Psoas muscle (tissue), 7 donors: ENCODE measurements at regions not wholly inside any gene's neighbourhood (a gene's known extent, or its start where the extent isn't known, plus 50 kb on each side); places are given as distances from the start of the nearest gene placed in this dataset.

Experiments used
- ATAC-seq, 4 donors: fragments of 200-7000 bp; cut with Tn5 transposase; one replicate each; pipeline ENCODE4 v1.9.1; 2020; ENCODE audit warnings: moderate library complexity in 3 of 4, mild to moderate bottlenecking in 2 of 4
- DNase-seq, 2 donors: peaks; one replicate each; pipeline ENCODE4 v3.0.0-alpha.2; 2020
- H3K27ac ChIP-seq: fragments of 200-600 bp; one replicate; pipeline ENCODE4 v1.8.0; 2022
- H3K27me3 ChIP-seq, 3 donors: fragments of 200-600 bp in 1 of 3; one replicate each; pipeline versions ENCODE4 v1.6.1 to v1.8.0; 2013 to 2022; ENCODE audit warnings: low read length in 2 of 3, mild to moderate bottlenecking in 2 of 3, moderate library complexity in 1 of 3; ENCODE audit not compliant: insufficient read depth in 3 of 3
- H3K36me3 ChIP-seq, 2 donors: fragments of 200-600 bp in 1 of 2; one replicate each; pipeline versions ENCODE4 v1.6.1 to v1.8.0; 2013 to 2022; ENCODE audit warnings: low read depth in 1 of 2, mild to moderate bottlenecking in 1 of 2, moderate library complexity in 1 of 2; ENCODE audit not compliant: insufficient read depth in 1 of 2
- H3K4me1 ChIP-seq: fragments of 200-600 bp; one replicate; pipeline ENCODE4 v1.8.0; 2022
- H3K4me3 ChIP-seq: fragments of 200-600 bp; one replicate; pipeline ENCODE4 v1.8.0; 2022; ENCODE audit warnings: mild to moderate bottlenecking
- H3K9me3 ChIP-seq: fragments of 200-600 bp; one replicate; pipeline ENCODE4 v1.8.0; 2022
- WGBS, 3 donors: extraction: QIAGEN DNeasy Blood & Tissue Kit; methylation state at CpG; one replicate each; pipeline versions ENCODE4 v1.1.6 to v1.1.7; 2013; 5-methylcytosine and 5-hydroxymethylcytosine counted together
- intact Hi-C, 2 donors: fragments of 100-400 bp; cut with DNase I; formaldehyde crosslinking; loops; one replicate each; pipeline versions ENCODE4 v1.11.0 to v1.14.2; 2022
- TF ChIP-seq, protein P1 (sequence below): fragments of 200-600 bp; IDR thresholded peaks from one replicate; pipeline ENCODE4 v1.8.0; 2022; ENCODE audit warnings: antibody characterized with exemption
- donor health status: healthy with polysubstance abuse.
- donor health status: DM: no; HTN: no; CAD: no; lungs with moderate emphysema.
- donor health status: Bipolar disorder and iron deficiency.
- donor health status: healthy.
- donor health status: DM: yes; HTN: yes; CAD: no.
- donor health status: DM: no; HTN: no; CAD: no.
- donor health status: DM: yes; HTN: yes; CAD: no.

GRCh38 chr15:25236143-25236860, 202.5 kb downstream of the UBE3A start:
- Histone ChIP-seq H3K27ac (no peak overlapping the region), H3K9me3 (no peaks in the 10 kb centered on the region), H3K4me3 (no peak overlapping the region), H3K36me3 (no peaks in the 10 kb centered on the region), H3K27me3 (no peaks in the 10 kb centered on the region), H3K4me1 (no peaks in the 10 kb centered on the region)
- ATAC-seq (no peak), DNase-seq (peak in 1 of 2 donors; percentile 15)
- TF ChIP-seq, protein P1, sequence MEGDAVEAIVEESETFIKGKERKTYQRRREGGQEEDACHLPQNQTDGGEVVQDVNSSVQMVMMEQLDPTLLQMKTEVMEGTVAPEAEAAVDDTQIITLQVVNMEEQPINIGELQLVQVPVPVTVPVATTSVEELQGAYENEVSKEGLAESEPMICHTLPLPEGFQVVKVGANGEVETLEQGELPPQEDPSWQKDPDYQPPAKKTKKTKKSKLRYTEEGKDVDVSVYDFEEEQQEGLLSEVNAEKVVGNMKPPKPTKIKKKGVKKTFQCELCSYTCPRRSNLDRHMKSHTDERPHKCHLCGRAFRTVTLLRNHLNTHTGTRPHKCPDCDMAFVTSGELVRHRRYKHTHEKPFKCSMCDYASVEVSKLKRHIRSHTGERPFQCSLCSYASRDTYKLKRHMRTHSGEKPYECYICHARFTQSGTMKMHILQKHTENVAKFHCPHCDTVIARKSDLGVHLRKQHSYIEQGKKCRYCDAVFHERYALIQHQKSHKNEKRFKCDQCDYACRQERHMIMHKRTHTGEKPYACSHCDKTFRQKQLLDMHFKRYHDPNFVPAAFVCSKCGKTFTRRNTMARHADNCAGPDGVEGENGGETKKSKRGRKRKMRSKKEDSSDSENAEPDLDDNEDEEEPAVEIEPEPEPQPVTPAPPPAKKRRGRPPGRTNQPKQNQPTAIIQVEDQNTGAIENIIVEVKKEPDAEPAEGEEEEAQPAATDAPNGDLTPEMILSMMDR: no peak
- 59 to 78% (median 75%) methylated on average over 5 of the region's 5 CpGs for WGBS, 3 donors
- intact Hi-C loops: no loop called here

DNA sequence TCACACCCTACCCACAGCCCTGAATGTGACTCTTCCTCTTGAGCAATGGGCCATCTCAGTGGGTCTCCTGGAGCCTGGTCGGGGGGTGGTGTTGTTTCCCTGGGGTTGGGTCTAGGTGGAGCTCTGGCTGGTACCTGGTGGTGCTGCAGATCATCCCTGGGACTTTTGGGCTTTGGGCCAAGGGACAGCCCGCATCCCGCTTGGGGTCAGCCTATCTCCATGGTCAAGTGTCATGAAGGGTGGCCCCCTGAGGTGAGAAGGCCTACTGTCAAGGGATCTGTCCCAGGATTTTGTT, 202.0 kb downstream of the UBE3A start:
- no peaks in the 10 kb centered on the region for H3K36me3 ChIP-seq
- no peaks in the 10 kb centered on the region for H3K4me1 ChIP-seq
- H3K9me3 ChIP-seq: no peaks in the 10 kb centered on the region
- WGBS, 3 donors: 74 to 88% (median 82%) methylated on average over 3 of the region's 3 CpGs
- no peak overlapping the region for H3K27ac ChIP-seq
- no peak overlapping the region for H3K4me3 ChIP-seq
- DNase-seq (peak in 1 of 2 donors; percentile 32), ATAC-seq (no peak)
- TF ChIP-seq, protein P1: no peak
- no peaks in the 10 kb centered on the region for H3K27me3 ChIP-seq
- intact Hi-C loops: no loop called here

GRCh38 chr15:25237291-25237978, 201.4 kb downstream of the UBE3A start:
- ATAC-seq: no peak
- no peaks in the 10 kb centered on the region for H3K27me3 ChIP-seq
- 75 to 79% (median 78%) methylated on average over 14 of the region's 14 CpGs for WGBS, 3 donors
- no peaks in the 10 kb centered on the region for H3K36me3 ChIP-seq
- TF ChIP-seq, protein P1: no peak
- H3K27ac ChIP-seq: no peak overlapping the region
- no peak overlapping the region for H3K4me3 ChIP-seq
- no peaks in the 10 kb centered on the region for H3K4me1 ChIP-seq
- DNase-seq: peak in 1 of 2 donors; percentile 6
- no peaks in the 10 kb centered on the region for H3K9me3 ChIP-seq
- intact Hi-C loops: no loop called here

GRCh38 chr15:25238126-25238525, 200.7 kb downstream of the UBE3A start:
- Histone ChIP-seq H3K27me3 (no peaks in the 10 kb centered on the region), H3K36me3 (no peaks in the 10 kb centered on the region), H3K9me3 (no peaks in the 10 kb centered on the region), H3K4me1 (no peaks in the 10 kb centered on the region), H3K4me3 (no peak overlapping the region), H3K27ac (no peak overlapping the region)
- ATAC-seq (no peak), DNase-seq (peak; percentile 6 to 25)
- TF ChIP-seq, protein P1: no peak
- intact Hi-C loops: no loop called here
- WGBS, 3 donors: 91% methylated on average over 11 of the region's 11 CpGs
